NCI-H69 (cell line): ENCODE measurements at regions not wholly inside any gene's neighbourhood (a gene's known extent, or its start where the extent isn't known, plus 50 kb on each side); places are given as distances from the start of the nearest gene placed in this dataset.
"Not testable (repeated sequence)": the region's sequence is repeated elsewhere in the genome, so short reads cannot be mapped to it uniquely, and the experiment has no call there.

Source experiments
- DNase-seq: peaks from one replicate; lab custom pipeline; 2025; lab: John Stamatoyannopoulos, UW

DNA sequence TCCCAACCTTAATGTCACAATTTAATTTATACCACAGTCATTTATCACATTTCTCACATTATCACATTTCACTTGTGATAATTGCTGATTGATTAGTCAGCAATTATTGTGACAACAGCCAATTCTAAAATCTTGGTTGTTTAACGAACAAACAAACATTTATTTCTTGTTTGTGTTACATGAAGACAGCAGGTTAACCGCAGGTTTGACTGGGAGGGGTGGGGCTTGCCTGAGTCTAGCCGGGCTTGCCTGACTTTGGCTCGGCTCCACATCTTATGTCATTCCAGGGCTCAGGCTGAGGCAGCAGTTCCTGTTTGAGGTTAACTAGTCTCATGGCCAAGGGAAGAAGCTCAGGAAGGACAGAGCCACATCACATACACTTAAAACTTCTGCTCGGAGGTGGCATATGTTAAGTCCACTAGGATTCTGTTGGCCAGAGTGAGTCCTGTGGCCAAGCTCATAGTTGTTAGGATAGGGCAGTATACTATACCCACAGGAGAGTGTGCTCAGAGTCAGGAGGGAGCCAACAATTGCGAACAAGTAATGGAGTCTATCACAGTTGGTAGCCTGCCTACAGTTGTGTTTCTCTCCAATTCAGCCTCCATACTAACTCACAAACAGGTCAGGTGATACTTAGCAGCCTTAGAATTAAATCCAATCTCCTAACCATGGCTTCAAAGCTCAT is 90.0 kb upstream of the IFNGR1 start:
- DNase-seq = peak; percentile 91

DNA sequence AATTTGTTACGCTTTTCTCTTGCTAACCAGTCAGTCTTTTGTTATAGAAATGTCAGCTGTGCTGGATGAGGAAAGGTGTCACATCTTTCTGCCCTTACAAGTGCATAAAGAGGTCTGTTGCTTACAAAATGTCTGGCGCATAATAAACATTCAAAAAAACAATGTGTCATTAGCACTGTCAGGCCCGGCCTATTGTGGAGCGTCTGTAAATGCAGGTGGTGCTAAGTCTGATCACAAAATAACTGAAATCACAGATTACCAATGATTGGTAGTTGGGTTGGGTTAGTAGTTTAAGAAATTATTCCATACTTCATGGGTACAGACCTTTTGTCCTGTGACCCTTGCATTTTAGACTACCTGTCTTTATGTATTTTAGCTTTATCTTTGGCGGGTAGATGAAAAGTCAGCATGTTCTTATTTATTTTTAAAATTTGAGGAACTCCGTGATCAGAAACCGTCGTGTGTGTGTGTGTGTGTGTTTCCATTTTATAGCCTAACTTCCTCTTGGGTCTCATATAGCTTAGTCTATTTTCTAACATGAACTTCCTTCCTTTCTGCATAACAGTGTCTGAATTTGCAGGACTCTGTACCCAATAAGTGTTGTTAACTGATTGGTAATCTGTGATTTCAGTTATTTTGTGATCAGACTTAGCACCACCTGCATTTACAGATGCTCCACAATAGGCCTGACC is 88.1 kb upstream of the IFNGR1 start:
- DNase-seq = no peak

DNA sequence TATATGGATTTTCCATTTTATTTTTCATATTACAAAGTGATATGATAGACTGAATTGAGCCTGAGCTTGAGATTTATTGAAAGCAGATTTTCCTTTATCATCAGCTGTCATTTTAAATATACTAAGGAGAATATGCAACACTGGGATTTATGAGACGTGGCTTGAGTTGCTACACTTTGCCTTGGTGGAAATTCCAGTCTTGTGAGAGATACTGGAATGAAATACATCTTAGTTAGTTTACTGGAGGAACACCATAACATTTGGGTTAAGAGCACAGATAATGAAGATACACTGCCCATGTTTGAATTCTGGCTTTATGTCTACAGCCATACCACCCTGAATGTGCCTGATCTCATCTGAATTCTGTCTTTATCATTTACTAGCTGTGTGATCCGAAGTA is 86.5 kb upstream of the IFNGR1 start:
- no peak for DNase-seq

DNA sequence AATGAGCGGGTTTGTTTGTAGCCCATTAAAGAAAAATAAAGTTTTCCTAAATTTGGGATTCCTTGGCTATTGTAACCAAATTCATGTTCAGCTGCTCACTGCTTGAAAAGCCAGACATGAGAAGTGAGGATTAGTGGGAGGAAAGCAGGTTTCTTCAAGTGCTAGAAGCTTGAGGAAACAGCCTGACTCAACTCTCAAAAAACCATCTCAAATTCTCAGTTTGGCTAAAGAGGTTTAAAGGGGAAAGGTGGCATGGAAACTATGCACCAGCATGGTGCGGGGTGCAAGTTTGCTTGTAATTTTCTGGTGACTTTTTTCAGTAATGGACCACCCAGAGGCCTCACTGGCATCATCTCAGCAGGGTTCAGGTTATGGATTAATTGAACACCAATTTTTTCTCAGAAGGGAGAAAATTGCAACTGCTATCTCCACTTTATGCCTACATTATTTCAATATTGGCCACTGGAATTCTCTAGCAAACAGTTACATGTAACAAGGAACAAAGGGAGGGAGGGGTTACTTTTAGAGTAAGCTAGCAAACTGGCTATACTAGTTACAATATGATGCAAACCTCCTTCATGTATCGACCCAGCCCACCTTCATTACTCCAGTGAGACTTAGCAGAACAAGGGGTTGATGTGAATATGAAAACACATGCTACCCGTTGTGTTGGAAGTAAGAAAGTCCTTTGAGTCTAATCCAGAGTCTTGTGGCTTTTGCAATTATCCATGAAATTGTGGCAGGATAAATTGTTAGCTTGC is 85.0 kb upstream of the IFNGR1 start:
- no peak for DNase-seq

DNA sequence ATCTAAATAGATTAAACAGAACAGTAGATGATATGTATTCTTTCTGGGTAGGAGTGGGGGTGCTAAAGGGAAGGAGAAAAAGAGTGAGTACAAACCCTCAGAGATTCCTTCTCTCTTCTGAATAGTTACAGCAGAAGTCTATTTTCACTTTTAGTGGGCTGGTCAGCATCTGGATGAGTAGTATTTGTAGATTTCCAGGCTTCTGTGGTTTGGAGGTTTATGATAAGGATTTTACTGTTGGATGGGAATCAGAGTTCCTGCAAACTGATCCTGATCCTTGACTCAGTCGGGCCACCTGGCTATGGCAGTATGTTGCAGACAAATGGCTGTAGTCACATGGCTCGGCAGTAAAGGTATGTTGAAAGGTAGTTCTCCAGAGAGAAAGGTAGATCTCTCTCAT is 84.3 kb upstream of the IFNGR1 start:
- no peak for DNase-seq

DNA sequence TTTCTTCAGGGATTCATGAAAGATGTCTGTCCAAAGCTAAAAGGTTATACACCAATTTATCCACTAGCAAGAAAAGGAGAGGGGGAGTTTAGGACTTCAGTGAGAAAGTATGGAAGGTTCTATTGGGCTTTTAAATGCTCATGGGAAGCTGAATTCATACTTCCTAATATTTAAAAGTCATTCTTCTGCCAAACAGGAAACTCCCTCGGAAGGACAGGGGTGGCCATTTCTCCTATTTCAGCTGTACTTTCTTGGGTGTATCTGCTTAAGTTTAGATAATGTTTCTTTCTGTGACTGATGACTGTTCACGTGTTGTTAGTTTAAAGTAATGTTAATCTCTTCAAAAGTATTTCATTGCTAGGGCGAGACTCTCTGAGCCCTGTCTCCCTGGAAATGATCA is 80.5 kb upstream of the IFNGR1 start:
- no peak for DNase-seq

DNA sequence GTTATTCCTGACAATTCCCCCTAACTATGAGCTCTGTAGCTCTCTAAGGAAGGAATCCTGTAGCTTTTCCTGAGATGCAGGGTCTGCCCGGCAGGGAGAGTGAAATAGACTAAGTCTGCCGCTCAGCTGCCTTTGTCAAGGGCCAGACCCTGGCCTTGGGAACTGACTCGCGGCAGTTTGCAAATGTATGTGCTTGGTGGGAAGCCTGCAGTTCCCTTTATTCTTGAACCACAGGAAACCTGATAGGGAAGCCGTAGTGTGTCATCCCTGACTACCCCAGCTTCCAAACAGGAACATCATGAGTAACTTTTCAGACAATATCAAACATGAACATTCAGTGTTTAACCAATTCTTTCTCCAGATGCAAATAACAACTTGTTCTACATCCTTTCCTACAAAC is 78.7 kb upstream of the IFNGR1 start:
- DNase-seq = peak; percentile 76

DNA sequence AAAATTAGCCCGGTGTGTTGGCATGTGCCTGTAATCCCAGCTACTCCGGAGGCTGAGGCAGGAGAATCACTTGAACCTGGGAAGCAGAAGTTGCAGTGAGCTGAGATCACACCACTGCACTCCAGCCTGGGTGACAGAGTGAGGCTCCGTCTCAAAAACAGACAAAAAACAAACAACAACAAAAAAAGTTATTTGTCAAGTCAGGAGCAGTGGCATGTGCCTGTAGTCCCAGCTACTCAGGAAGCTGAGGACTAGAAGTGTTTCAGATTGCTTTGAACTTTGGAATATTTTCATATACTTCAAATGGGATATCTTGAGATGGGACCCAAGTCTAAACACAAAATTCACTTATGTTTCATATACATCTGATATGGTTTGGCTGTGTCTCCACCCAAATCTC is 73.1 kb upstream of the IFNGR1 start:
- not testable (repeated sequence) for DNase-seq

DNA sequence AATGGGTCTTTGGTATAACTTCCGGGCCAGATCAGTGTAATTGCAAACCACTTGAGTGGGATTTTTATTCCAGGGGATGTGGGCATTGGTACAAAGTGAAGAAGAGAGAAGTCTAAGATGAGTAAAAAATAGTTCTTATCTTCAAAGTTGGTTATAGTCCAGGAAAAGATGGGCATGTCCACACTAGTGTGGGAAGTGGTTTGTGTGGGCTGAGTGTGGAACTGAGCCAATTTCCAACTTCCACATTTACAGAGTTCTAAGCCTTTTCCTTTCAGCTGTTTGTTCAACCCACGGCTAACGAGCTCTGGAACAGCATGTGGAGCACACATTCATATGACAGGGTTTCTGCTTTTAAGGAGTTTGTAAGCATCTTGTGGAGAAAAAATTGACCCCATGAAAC is 72.3 kb upstream of the IFNGR1 start:
- peak; percentile 66 for DNase-seq

DNA sequence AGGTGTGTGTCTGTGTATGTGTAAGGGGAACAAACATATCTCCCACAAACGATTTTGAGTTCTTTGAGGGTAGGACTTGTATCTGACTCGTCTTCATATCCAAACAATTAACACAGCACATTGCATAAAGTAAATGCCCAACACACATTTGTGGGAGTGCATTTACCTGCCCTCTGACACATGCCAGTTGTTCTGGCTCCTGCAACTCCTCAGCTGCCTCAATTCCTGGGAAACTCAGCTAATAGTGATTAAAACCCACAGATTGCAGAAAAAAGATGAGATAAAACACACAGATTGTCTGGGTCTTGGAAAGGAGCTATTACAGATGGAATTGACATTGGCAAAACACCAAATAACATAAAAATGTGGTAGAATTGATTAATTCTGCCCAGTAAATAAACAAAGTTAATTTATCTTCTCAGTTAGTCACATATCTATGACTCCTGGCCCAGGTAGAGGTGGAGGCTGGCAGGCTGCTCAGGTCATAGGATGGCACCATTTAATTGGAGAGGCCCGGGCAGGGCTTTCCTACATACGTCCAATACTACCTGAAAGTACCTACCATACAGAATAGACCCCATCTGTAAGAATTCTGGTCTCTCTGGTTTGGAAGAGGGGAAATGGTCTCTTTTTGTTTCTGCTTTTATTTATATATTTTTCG is 71.5 kb upstream of the IFNGR1 start:
- DNase-seq = peak; percentile 64

DNA sequence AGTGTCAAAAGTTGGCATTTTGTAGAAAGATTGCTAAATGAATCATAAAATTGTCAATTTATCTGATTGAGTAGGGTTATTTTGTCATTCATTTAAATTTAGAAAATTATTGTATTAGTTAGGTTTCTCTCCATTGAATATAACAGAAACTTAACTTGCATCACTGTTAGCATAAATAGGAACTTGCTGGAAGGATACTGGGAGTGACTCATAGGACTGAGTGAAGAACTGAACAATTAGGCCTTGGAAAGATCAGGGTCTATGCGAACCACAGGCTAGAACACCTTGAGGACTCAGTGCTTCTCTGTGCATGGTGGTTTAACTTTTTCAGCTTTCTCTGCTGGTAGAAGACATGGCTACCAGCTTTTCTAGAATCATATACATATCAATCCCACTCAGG is 67.7 kb upstream of the IFNGR1 start:
- DNase-seq = no peak

DNA sequence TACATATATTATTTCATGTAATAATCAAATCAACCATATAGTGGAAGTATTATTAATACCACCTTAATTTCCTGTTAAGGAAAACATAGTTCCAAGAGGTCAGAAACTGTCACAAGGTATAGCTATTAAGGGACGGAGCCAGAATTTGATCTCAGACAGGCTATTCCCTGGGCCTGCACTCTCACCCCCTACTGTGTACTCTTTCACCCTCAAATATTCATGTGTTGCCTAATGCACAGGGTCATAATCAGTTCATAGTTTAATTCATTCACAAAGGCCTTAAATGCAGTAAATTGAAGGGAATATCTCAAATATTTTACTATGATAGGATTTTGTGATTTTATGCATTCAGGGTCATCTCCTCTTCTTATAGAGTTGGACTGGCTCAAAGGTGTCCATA is 67.2 kb upstream of the IFNGR1 start:
- DNase-seq = no peak

DNA sequence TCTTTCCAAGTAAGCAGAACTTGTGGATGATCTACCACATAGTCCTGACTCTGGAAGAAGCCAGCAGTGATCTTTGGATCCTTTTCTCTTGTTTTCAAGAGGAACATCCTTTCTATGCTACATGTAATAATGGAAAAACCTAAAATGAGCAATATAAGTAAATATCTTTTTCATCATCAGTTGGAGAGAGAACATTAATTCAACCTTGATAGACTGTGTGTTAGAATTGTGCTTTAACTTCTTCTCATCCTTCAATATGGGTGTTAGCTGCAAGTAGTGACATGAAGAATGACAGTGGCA is 65.6 kb upstream of the IFNGR1 start:
- DNase-seq = no peak

DNA sequence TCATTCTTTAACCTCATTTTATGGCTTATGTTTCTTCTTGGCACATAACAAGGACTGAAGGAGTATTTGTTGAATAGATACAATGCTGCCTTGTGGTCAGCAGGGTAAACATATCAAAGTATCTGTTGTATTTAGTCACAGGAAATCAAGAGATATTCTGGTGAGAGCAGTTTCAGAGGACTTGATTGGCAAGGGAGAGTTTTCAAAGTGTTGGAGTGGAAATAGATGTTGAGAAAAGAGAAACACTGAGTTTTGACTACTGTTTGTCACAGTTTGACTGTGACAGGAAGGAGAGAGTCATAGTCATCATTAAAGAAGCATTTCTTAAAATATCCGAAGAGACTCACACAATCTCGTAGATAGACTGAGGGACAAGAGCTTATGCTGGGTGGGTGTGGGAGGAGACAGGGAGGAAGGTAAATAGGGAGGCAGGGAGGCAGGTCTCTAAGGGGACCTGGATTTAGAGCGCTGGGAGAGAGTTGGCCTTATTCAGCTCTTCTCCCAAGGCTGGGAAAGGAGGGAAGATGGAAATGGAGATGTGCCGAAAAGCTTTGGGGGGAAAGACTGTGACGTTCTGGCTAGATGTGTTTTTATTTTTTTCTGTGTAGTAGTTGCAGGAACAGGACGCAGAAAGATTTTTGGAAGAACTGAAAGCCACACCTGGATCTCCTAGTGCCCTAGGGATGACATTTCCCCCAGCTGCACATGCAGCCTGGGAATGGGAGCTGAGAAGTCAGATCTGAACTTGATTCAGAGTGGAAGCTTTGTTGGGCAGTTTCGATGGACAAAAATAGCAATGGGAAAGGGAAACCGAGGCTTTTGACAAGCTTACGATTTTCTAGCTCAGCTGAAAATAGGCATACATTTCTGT is 65.0 kb upstream of the IFNGR1 start:
- DNase-seq = no peak

DNA sequence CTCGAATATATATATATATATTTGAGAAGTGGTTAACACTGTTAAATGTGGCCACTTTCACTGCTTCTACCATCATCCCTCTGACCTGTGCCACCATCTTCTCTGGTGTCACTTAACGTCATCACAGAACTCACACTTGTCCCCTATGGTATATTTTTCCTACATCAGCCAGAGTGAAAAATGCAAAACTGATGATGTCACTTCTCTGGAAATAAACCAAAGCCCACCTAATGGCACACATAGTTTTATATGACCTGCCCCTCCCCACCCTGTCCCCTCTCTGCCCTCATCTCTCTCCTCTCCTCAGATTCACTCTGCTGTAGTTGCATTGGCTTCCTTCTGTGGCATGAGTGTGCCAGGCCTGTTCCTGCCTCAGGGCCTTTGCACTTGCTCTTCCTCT is 63.9 kb upstream of the IFNGR1 start:
- DNase-seq = no peak

DNA sequence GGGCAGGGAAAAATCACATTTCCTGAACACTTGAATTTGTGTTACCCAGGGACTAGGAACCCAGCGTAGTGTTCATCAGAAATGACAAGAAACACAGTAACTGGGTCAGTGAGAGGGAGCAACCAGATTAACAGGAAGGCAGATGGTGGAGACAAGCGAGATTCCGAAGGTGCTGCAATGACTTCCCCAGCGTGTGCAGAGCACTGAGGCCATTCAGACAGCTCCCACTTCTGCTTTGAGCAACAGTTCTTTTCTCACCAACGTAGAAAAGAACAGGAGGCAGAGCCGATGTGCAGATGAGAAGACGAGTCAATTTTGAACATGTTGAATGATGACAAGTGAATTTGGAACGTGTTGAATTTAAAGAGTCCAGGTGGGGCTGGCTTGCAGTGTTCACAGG is 63.1 kb upstream of the IFNGR1 start:
- no peak for DNase-seq

DNA sequence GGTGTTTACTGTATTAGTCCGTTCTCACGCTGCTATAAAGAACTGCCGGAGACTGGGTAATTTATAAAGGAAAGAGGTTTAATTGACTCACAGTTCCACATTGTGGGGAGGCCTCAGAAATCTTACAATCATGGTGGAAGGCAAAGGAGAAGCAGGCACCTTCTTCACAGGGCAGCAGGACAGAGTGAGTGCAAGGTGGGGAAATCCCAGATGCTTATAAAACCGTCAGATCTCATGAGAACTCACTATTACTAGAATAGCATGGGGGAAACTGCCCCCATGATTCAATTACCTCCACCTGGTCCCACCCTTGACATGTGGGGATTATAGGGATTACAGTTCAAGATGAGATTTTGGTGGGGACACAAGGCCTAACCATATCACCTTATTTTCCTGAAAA is 60.1 kb upstream of the IFNGR1 start:
- DNase-seq = not testable (repeated sequence)

DNA sequence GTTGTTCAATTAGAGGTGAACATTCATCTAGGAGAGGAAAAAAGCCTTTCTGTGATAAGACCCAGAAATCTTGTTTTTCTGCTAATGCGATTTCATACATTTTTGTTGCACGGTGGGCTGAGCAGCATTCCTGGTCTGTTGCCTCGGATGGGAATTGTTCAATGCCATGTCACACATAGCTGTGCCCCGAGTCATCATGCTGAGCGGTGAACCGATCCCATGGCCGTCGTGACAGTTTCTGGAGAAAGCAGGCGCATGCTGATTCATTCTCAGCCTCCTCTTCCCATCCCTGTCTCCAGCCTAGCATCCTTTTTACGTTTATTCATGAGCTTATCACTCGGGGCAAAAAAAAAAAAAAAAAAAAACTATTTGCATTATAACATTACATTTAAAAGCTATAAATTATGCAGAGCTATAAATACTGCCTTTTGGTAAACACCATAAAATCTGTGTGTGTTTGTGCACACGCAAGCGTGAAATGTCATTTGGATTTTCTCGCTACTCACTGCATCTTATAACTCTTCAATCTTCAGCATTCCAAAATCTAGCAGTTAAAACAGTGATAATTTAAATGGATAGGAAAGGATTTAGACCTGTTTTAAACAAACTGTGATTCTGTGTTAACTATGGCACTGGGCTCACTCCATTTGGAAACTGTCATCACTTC is 58.9 kb upstream of the IFNGR1 start:
- DNase-seq = peak; percentile 59

DNA sequence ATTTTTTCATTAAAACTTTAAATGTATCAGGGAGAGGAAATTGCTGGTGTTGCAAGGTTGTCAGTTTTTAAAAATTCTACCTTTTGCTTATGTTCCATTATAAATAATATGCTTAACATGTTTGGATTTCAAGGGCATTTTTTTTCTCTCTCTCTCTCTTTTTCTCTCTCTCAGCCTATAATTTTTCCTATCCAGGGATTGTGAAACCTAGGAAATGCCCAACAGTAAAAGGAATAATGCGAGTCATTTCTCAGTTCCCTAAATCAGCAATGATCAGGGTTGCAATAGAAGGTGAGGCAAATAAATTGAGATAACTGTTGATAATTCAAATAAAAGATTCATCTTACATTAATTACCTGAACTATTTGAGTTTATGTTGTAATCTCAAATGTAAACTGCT is 53.2 kb upstream of the IFNGR1 start:
- peak; percentile 31 for DNase-seq

DNA sequence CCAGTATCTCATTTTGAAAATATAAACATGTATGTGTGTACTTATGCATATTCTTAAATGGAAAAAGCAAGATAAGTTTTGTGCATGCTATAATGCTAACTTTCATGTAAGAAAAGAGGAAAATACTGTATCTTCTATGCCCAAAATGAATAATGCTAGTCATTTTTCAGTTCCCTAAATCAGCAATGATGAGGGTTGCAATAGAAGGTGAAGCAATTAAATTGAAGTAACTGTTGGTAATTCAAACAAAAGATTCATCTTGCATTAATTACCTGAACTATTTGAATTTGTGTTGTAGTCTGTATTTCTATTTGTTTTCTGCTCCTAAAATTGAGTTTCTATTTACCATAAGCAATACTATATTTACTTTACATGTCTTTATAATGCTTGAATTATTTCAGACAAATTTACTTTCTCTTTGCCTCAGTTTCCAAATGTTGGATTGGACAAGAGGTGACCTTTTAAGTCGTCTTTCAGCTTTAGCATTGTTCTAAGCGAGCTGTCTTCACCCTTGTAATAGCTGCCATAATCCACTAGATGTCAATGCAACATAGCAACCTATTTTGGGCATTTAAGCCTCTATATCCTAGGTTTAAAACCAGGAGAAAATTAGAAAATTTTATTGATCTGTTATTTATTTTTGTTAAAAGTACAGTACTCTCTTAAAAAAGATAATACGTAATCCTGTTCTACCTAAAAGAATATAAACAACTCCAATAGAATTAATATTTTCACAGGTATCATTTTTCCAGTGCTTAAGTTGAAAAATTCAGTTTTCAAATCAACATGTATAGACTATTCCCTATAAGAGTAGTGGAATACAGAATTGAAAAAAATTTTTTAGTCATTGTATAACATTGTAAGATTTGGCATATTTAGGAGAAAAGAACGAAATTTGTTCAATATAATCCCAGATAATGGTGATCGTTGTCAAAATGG is 52.3 kb upstream of the IFNGR1 start:
- peak; percentile 82 for DNase-seq
